ENCODE measurements at regions not wholly inside any gene's neighbourhood (a gene's known extent, or its start where the extent isn't known, plus 50 kb on each side); places are given as distances from the start of the nearest gene placed in this dataset.

DNA sequence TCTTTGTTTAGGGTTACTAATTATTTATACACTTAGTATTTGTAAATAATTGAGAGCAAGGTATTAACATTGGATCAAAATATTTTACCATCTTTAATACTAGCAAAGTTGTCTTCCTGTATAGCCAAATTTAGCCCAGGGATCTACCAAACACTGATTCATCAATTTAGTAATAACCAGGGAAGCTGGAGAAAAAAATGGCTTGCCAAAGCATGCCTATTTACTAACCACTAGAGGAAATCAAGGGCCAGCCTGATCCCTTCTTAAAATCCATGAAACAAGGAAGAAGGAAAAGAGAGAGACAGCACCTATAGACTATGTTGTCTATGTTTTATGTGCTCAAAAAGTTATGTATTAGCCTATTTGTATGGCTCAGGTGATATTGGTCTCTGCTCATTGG lies 450.3 kb upstream of the GJE1 start:
- TF ChIP-seq, protein P1, sequence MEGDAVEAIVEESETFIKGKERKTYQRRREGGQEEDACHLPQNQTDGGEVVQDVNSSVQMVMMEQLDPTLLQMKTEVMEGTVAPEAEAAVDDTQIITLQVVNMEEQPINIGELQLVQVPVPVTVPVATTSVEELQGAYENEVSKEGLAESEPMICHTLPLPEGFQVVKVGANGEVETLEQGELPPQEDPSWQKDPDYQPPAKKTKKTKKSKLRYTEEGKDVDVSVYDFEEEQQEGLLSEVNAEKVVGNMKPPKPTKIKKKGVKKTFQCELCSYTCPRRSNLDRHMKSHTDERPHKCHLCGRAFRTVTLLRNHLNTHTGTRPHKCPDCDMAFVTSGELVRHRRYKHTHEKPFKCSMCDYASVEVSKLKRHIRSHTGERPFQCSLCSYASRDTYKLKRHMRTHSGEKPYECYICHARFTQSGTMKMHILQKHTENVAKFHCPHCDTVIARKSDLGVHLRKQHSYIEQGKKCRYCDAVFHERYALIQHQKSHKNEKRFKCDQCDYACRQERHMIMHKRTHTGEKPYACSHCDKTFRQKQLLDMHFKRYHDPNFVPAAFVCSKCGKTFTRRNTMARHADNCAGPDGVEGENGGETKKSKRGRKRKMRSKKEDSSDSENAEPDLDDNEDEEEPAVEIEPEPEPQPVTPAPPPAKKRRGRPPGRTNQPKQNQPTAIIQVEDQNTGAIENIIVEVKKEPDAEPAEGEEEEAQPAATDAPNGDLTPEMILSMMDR (IDR thresholded peaks at IDR 0.05): no peak
- no peak for TF ChIP-seq POLR2A (IDR thresholded peaks at IDR 0.05)
